H9 (cell line): ENCODE measurements at regions not wholly inside any gene's neighbourhood (a gene's known extent, or its start where the extent isn't known, plus 50 kb on each side); places are given as distances from the start of the nearest gene placed in this dataset.

ENCODE experiments used
- DNase-seq: peaks from one replicate; pipeline ENCODE4 v3.0.0-alpha.2; 2017
- H2AFZ ChIP-seq: one replicate; pipeline ENCODE4 v1.6.1; 2013; ENCODE audit warnings: mild to moderate bottlenecking, low read length, control low read depth, moderate library complexity
- H2AK5ac ChIP-seq: 2 replicates; pipeline ENCODE4 v1.6.1; 2013; ENCODE audit warnings: low read length, control low read depth, mixed read lengths; ENCODE audit not compliant: insufficient read length
- H2BK120ac ChIP-seq: one replicate; pipeline ENCODE4 v1.6.1; 2013; ENCODE audit warnings: low read depth, mild to moderate bottlenecking, low read length, control low read depth, inconsistent platforms; ENCODE audit not compliant: poor library complexity, severe bottlenecking
- H2BK12ac ChIP-seq: 2 replicates; pipeline ENCODE4 v1.6.1; 2013; ENCODE audit warnings: low read length, control low read depth, mixed read lengths, low read depth; ENCODE audit not compliant: insufficient read length
- H2BK15ac ChIP-seq: 2 replicates; pipeline ENCODE4 v1.6.1; 2013; ENCODE audit warnings: low read depth, low read length, control low read depth
- H2BK20ac ChIP-seq: one replicate; pipeline ENCODE4 v1.6.1; 2013; ENCODE audit warnings: low read depth, mild to moderate bottlenecking, low read length, control low read depth, inconsistent platforms; ENCODE audit not compliant: poor library complexity, severe bottlenecking
- H2BK5ac ChIP-seq: 2 replicates; pipeline ENCODE4 v1.6.1; 2013; ENCODE audit warnings: low read length, control low read depth, mixed read lengths; ENCODE audit not compliant: insufficient read length
- H3K14ac ChIP-seq: 2 replicates; pipeline ENCODE4 v1.6.1; 2013; ENCODE audit warnings: low read length, control low read depth; ENCODE audit not compliant: insufficient read depth
- H3K18ac ChIP-seq: 2 replicates; pipeline ENCODE4 v1.6.1; 2013; ENCODE audit warnings: low read depth, mild to moderate bottlenecking, mixed read lengths, low read length, control low read depth; ENCODE audit not compliant: insufficient read length
- H3K23ac ChIP-seq: 2 replicates; pipeline ENCODE4 v1.6.1; 2013; ENCODE audit warnings: low read length, control low read depth, mixed read lengths, low read depth; ENCODE audit not compliant: insufficient read length
- H3K23me2 ChIP-seq: 2 replicates; pipeline ENCODE4 v1.6.1; 2013; ENCODE audit warnings: low read depth, mild to moderate bottlenecking, mixed read lengths, low read length, control low read depth; ENCODE audit not compliant: insufficient read length, poor library complexity, severe bottlenecking
- H3K27ac ChIP-seq: 2 replicates; pipeline ENCODE4 v1.5.1; 2013; ENCODE audit warnings: low read length, control low read depth, mixed read lengths, low read depth; ENCODE audit not compliant: insufficient read length
- H3K27me3 ChIP-seq: 2 replicates; pipeline ENCODE4 v1.6.1; 2013; ENCODE audit warnings: low read length, control low read depth, inconsistent platforms; ENCODE audit not compliant: insufficient read depth
- H3K4ac ChIP-seq: 2 replicates; pipeline ENCODE4 v1.6.1; 2013; ENCODE audit warnings: low read depth, mild to moderate bottlenecking, control low read depth, inconsistent platforms, low read length, moderate library complexity
- H3K4me1 ChIP-seq: 2 replicates; pipeline ENCODE4 v1.6.1; 2013; ENCODE audit warnings: low read length, control low read depth, inconsistent platforms; ENCODE audit not compliant: insufficient read depth
- H3K4me2 ChIP-seq: 2 replicates; pipeline ENCODE4 v1.6.1; 2013; ENCODE audit warnings: low read length, control low read depth, mixed read lengths; ENCODE audit not compliant: insufficient read length, insufficient read depth
- H3K56ac ChIP-seq: 2 replicates; pipeline ENCODE4 v1.6.1; 2013; ENCODE audit warnings: low read depth, mild to moderate bottlenecking, mixed read lengths, low read length, control low read depth; ENCODE audit not compliant: insufficient read length
- H3K79me1 ChIP-seq: 2 replicates; pipeline ENCODE4 v1.6.1; 2013; ENCODE audit warnings: low read depth, mild to moderate bottlenecking, moderate library complexity, low read length, control low read depth, inconsistent platforms; ENCODE audit not compliant: insufficient read depth, poor library complexity, severe bottlenecking
- H3K79me2 ChIP-seq: 2 replicates; pipeline ENCODE4 v1.6.1; 2013; ENCODE audit warnings: low read length, control low read depth, inconsistent platforms; ENCODE audit not compliant: insufficient read depth
- H3K9ac ChIP-seq: 2 replicates; pipeline ENCODE4 v1.6.1; 2013; ENCODE audit warnings: low read length, control low read depth, mixed read lengths; ENCODE audit not compliant: insufficient read length; ENCODE audit errors: extremely low read depth
- H3K9me3 ChIP-seq: one replicate; pipeline ENCODE4 v1.6.1; 2013; ENCODE audit warnings: low read depth, low read length, inconsistent platforms; ENCODE audit not compliant: control insufficient read depth
- H3T11ph ChIP-seq: one replicate; pipeline ENCODE4 v1.6.1; 2013; ENCODE audit warnings: mild to moderate bottlenecking, low read length, control low read depth, inconsistent platforms
- H4K20me1 ChIP-seq: one replicate; pipeline ENCODE4 v1.6.1; 2013; ENCODE audit not compliant: control insufficient read depth, insufficient read length, insufficient read depth
- H4K5ac ChIP-seq: 2 replicates; pipeline ENCODE4 v1.6.1; 2013; ENCODE audit warnings: low read depth, mild to moderate bottlenecking, mixed read lengths, low read length, control low read depth; ENCODE audit not compliant: insufficient read length
- H4K8ac ChIP-seq: replicated peaks from 2 replicates; pipeline ENCODE4 v1.6.1; 2013; ENCODE audit warnings: low read length, control low read depth, mixed read lengths, low read depth; ENCODE audit not compliant: insufficient read length
- H4K91ac ChIP-seq: 2 replicates; pipeline ENCODE4 v1.6.1; 2013; ENCODE audit warnings: low read depth, mild to moderate bottlenecking, moderate library complexity, mixed read lengths, low read length, control low read depth; ENCODE audit not compliant: insufficient read length
- H3K27ac Mint-ChIP-seq, 3 experiments: 2 replicates in 2 of 3; 3 replicates in 1 of 3; pipeline ENCODE4 v1.8.0; 2020 to 2021; ENCODE audit warnings: mixed read lengths in 3 of 3, mild to moderate bottlenecking in 1 of 3, moderate library complexity in 1 of 3
- H3K27me3 Mint-ChIP-seq: 2 replicates; pipeline ENCODE4 v1.8.0; 2021; ENCODE audit warnings: low read depth, mild to moderate bottlenecking, moderate library complexity, mixed read lengths
- H3K36me3 Mint-ChIP-seq, 3 experiments: 2 replicates in 2 of 3; 3 replicates in 1 of 3; pipeline ENCODE4 v1.8.0; 2020 to 2021; ENCODE audit warnings: low read depth in 3 of 3, mixed read lengths in 3 of 3; ENCODE audit not compliant: insufficient read depth in 1 of 3
- H3K4me1 Mint-ChIP-seq, 2 experiments: 2 replicates each; pipeline ENCODE4 v1.8.0; 2020; ENCODE audit warnings: mixed read lengths in 2 of 2
- H3K4me3 Mint-ChIP-seq, 2 experiments: 2 replicates in 1 of 2; 3 replicates in 1 of 2; pipeline ENCODE4 v1.8.0; 2020 to 2021; ENCODE audit warnings: mild to moderate bottlenecking in 2 of 2, mixed read lengths in 2 of 2, moderate library complexity in 1 of 2
- H3K9me3 Mint-ChIP-seq, 2 experiments: 2 replicates in 1 of 2; 3 replicates in 1 of 2; pipeline ENCODE4 v1.8.0; 2020; ENCODE audit warnings: mild to moderate bottlenecking in 2 of 2, mixed read lengths in 2 of 2, moderate library complexity in 1 of 2
- WGBS: extraction: QIAGEN DNeasy Blood & Tissue Kit; methylation state at CpG from one replicate; pipeline ENCODE4 v1.1.7; 2013; ENCODE audit warnings: missing lambda C conversion rate, low lambda C conversion rate, mixed read lengths; ENCODE audit not compliant: insufficient read length; ENCODE audit errors: extremely low coverage; 5-methylcytosine and 5-hydroxymethylcytosine counted together
- TF ChIP-seq, protein P1 (sequence below): fragments of 200-600 bp; sonication (generic); conservative IDR thresholded peaks from 3 replicates; pipeline ENCODE4 v1.8.0; 2021; ENCODE audit warnings: antibody characterized with exemption, mild to moderate bottlenecking

DNA sequence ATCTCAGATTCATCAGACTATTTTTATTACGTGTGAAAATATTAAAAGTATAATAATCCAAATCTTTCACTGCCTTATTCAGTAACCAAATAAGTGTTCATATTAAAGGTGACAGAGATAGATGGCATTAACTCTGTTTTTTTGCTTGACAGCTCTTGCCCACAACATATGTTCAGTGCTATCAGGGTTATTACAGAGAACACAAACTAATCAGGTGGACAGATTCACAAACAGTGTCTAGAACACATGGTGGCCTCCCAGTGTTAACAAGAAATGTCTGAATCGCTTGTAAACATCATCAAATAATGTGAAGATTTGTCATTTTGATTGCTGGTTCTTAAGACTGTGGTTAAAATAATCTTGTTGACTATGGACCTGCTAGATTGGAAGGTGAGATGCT, 609.1 kb upstream of the GRAMD2B start:
- no peak overlapping the region for H2BK120ac ChIP-seq
- no peak overlapping the region for H3K18ac ChIP-seq
- no peaks in the 10 kb centered on the region for H3K79me1 ChIP-seq
- WGBS, result no CpG with 5 or more reads among the region's 2 CpGs
- DNase-seq, result no peak
- H3K4me1 ChIP-seq, result no peaks in the 10 kb centered on the region
- H3K27me3 ChIP-seq, result no peaks in the 10 kb centered on the region
- no peak overlapping the region for H2BK20ac ChIP-seq
- H3K27me3 Mint-ChIP-seq, result no peaks in the 10 kb centered on the region
- no peaks in the 10 kb centered on the region for H3K36me3 Mint-ChIP-seq
- no peak overlapping the region for H3K4ac ChIP-seq
- H4K91ac ChIP-seq, result no peak overlapping the region
- H3K9ac ChIP-seq, result no peak overlapping the region
- H3K79me2 ChIP-seq, result no peaks in the 10 kb centered on the region
- no peak overlapping the region for H3K4me3 Mint-ChIP-seq
- no peak overlapping the region for H3K4me2 ChIP-seq
- H3K23me2 ChIP-seq, result no peaks in the 10 kb centered on the region
- no peak overlapping the region for H2AK5ac ChIP-seq
- no peak overlapping the region for H4K5ac ChIP-seq
- no peak overlapping the region for H3K27ac Mint-ChIP-seq
- H3K56ac ChIP-seq, result no peak overlapping the region
- no peak overlapping the region for H2BK15ac ChIP-seq
- no peak overlapping the region for H2BK5ac ChIP-seq
- no peak overlapping the region for H3T11ph ChIP-seq
- H3K14ac ChIP-seq, result no peak overlapping the region
- H2AFZ ChIP-seq, result no peak overlapping the region
- no peaks in the 10 kb centered on the region for H3K9me3 Mint-ChIP-seq
- TF ChIP-seq, protein P1, sequence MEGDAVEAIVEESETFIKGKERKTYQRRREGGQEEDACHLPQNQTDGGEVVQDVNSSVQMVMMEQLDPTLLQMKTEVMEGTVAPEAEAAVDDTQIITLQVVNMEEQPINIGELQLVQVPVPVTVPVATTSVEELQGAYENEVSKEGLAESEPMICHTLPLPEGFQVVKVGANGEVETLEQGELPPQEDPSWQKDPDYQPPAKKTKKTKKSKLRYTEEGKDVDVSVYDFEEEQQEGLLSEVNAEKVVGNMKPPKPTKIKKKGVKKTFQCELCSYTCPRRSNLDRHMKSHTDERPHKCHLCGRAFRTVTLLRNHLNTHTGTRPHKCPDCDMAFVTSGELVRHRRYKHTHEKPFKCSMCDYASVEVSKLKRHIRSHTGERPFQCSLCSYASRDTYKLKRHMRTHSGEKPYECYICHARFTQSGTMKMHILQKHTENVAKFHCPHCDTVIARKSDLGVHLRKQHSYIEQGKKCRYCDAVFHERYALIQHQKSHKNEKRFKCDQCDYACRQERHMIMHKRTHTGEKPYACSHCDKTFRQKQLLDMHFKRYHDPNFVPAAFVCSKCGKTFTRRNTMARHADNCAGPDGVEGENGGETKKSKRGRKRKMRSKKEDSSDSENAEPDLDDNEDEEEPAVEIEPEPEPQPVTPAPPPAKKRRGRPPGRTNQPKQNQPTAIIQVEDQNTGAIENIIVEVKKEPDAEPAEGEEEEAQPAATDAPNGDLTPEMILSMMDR, result no peak
- no peaks in the 10 kb centered on the region for H4K20me1 ChIP-seq
- no peak overlapping the region for H4K8ac ChIP-seq
- H3K27ac ChIP-seq, result no peak overlapping the region
- H3K9me3 ChIP-seq, result no peaks in the 10 kb centered on the region
- H2BK12ac ChIP-seq, result no peak overlapping the region
- H3K4me1 Mint-ChIP-seq, result peaks cover 0 to 4% of the 10 kb centered on the region in 2 experiments; a peak in 2 of 4 replicates
- H3K23ac ChIP-seq, result no peak overlapping the region
